ENCODE measurements at regions not wholly inside any gene's neighbourhood (a gene's known extent, or its start where the extent isn't known, plus 50 kb on each side); places are given as distances from the start of the nearest gene placed in this dataset.

GRCh38 chr21:33155005-33155404 is 74.7 kb upstream of the IFNAR2 start:
- TF ChIP-seq EZH2 (IDR thresholded peaks at IDR 0.05; ENCODE audit: insufficient read depth, poor library complexity, severe bottlenecking) = no peak
- no peak for TF ChIP-seq EZH2phosphoT487 (IDR thresholded peaks at IDR 0.05; ENCODE audit: insufficient read depth, low read depth)
